Adrenal gland (tissue), 5 donors: ENCODE measurements at regions not wholly inside any gene's neighbourhood (a gene's known extent, or its start where the extent isn't known, plus 50 kb on each side); places are given as distances from the start of the nearest gene placed in this dataset.

Source experiments
- POLR2A ChIP-seq, 2 donors: fragments of 450-650 bp; IDR thresholded peaks; one replicate each; pipeline ENCODE4 v1.6.1; 2017; ENCODE audit warnings: antibody characterized with exemption in 2 of 2, mild to moderate bottlenecking in 2 of 2, moderate library complexity in 1 of 2
- TF ChIP-seq, protein P1 (sequence below), 6 experiments: fragments of 450-650 bp in 4 of 6; fragments of 200-600 bp in 2 of 6; sonication (generic) in 1 of 6; IDR thresholded peaks; 1 replicate in 5 of 6; 2 replicates in 1 of 6; pipeline versions ENCODE4 v1.5.1 to v1.8.0; 2016 to 2021; ENCODE audit warnings: antibody characterized with exemption in 6 of 6, mild to moderate bottlenecking in 2 of 6, moderate library complexity in 1 of 6
- donor health status: DM: no; HTN: no; CAD: no.

DNA sequence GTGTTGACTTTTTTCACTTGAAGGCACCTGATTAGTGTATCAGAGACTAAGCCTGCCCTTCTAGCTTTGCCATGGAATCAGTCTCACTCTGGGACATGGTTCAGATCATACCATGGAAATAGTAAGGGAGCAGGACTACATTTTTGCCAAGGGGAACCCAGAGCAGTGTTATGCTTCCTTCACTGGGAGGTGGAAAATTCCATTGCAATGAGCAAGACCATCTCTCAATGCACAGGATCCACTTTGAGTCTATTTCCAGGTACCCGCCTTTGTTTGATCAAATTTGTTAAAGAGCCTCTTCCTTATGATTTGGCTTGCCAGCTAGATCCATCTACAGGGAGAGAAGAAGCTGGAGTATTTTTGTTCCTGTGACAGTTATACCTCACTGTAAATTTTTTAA is 395.8 kb downstream of the MTX2 start:
- TF ChIP-seq, protein P1, sequence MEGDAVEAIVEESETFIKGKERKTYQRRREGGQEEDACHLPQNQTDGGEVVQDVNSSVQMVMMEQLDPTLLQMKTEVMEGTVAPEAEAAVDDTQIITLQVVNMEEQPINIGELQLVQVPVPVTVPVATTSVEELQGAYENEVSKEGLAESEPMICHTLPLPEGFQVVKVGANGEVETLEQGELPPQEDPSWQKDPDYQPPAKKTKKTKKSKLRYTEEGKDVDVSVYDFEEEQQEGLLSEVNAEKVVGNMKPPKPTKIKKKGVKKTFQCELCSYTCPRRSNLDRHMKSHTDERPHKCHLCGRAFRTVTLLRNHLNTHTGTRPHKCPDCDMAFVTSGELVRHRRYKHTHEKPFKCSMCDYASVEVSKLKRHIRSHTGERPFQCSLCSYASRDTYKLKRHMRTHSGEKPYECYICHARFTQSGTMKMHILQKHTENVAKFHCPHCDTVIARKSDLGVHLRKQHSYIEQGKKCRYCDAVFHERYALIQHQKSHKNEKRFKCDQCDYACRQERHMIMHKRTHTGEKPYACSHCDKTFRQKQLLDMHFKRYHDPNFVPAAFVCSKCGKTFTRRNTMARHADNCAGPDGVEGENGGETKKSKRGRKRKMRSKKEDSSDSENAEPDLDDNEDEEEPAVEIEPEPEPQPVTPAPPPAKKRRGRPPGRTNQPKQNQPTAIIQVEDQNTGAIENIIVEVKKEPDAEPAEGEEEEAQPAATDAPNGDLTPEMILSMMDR (IDR thresholded peaks at IDR 0.05), result no peak
- TF ChIP-seq POLR2A (IDR thresholded peaks at IDR 0.05), result no peak
